ENCODE measurements at regions not wholly inside any gene's neighbourhood (a gene's known extent, or its start where the extent isn't known, plus 50 kb on each side); places are given as distances from the start of the nearest gene placed in this dataset.

DNA sequence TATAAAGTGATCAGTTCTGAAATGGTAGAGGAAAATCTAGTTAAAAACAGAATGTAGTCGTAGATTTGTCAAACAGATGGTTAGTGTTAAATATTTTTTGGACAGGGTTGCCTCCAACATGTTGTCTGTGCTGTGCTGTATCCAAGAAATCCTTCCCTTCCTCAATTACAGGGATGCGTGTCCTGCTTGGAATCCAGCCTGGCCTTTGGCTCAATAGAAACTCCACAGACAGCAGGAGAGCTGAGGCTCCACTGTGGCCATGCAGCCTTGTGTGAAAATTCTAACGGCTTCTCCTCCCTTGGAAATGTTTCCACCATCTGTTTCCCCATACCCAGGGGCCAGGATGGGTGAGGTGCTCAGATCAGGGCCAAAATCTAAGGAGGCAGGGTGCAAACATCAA lies 67.7 kb upstream of the USP29 start:
- TF ChIP-seq, protein P1, sequence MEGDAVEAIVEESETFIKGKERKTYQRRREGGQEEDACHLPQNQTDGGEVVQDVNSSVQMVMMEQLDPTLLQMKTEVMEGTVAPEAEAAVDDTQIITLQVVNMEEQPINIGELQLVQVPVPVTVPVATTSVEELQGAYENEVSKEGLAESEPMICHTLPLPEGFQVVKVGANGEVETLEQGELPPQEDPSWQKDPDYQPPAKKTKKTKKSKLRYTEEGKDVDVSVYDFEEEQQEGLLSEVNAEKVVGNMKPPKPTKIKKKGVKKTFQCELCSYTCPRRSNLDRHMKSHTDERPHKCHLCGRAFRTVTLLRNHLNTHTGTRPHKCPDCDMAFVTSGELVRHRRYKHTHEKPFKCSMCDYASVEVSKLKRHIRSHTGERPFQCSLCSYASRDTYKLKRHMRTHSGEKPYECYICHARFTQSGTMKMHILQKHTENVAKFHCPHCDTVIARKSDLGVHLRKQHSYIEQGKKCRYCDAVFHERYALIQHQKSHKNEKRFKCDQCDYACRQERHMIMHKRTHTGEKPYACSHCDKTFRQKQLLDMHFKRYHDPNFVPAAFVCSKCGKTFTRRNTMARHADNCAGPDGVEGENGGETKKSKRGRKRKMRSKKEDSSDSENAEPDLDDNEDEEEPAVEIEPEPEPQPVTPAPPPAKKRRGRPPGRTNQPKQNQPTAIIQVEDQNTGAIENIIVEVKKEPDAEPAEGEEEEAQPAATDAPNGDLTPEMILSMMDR (conservative IDR thresholded peaks at IDR 0.05 in 1 of 2, IDR thresholded peaks at IDR 0.05 in 1 of 2; ENCODE audit: extremely low read depth in 1 of 2, insufficient read depth in 1 of 2, low read depth in 1 of 2, low read length in 2 of 2), result no peak
- no peak for TF ChIP-seq EZH2 (IDR thresholded peaks at IDR 0.05; ENCODE audit: borderline replicate concordance, low read length)
